Neural cell (in vitro differentiated cells): ENCODE measurements at regions not wholly inside any gene's neighbourhood (a gene's known extent, or its start where the extent isn't known, plus 50 kb on each side); places are given as distances from the start of the nearest gene placed in this dataset.

Experiments used
- H2AFZ ChIP-seq: fragments of 200-600, 300-800 bp; sonication (generic), shearing (Covaris generic); 2 replicates; pipeline ENCODE4 v1.6.0; 2014; ENCODE audit warnings: low read depth, mild to moderate bottlenecking, antibody characterized with exemption, low read length, moderate library complexity
- H3F3A ChIP-seq: fragments of 200-600 bp; shearing (Covaris generic); 2 replicates; pipeline ENCODE4 v1.6.1; 2016; ENCODE audit warnings: mild to moderate bottlenecking, moderate library complexity, mixed read lengths, antibody characterized with exemption, low read length; ENCODE audit not compliant: insufficient read depth, poor library complexity, severe bottlenecking
- H3K27ac ChIP-seq: fragments of 200-600, 300-800 bp; sonication (generic), shearing (Covaris generic); 2 replicates; pipeline ENCODE4 v1.5.1; 2014; ENCODE audit warnings: mild to moderate bottlenecking, low read length, moderate library complexity
- H3K27me3 ChIP-seq: fragments of 300-800, 200-600 bp; sonication (generic), shearing (Covaris generic); 2 replicates; pipeline ENCODE4 v1.6.0; 2014; ENCODE audit warnings: mild to moderate bottlenecking, low read depth, low read length, moderate library complexity; ENCODE audit not compliant: insufficient read depth
- H3K36me3 ChIP-seq: fragments of 300-800, 200-600 bp; sonication (generic), shearing (Covaris generic); 2 replicates; pipeline ENCODE4 v1.5.1; 2014; ENCODE audit warnings: mild to moderate bottlenecking, antibody characterized with exemption, low read length, moderate library complexity; ENCODE audit not compliant: insufficient read depth
- H3K4me2 ChIP-seq: fragments of 300-800, 200-600 bp; sonication (generic), shearing (Covaris generic); 2 replicates; pipeline ENCODE4 v1.6.0; 2014; ENCODE audit warnings: mild to moderate bottlenecking, low read length
- H3K4me3 ChIP-seq: fragments of 300-800, 200-600 bp; sonication (generic), shearing (Covaris generic); 2 replicates; pipeline ENCODE4 v1.5.1; 2014; ENCODE audit warnings: mild to moderate bottlenecking, low read length, moderate library complexity
- H3K79me2 ChIP-seq: fragments of 200-600 bp; shearing (Covaris generic); replicated peaks from 2 replicates; pipeline ENCODE4 v1.6.0; 2014; ENCODE audit warnings: mild to moderate bottlenecking, low read length, moderate library complexity; ENCODE audit not compliant: insufficient read depth
- H3K9ac ChIP-seq: fragments of 300-800, 200-600 bp; sonication (generic), shearing (Covaris generic); 2 replicates; pipeline ENCODE4 v1.6.1; 2016; ENCODE audit warnings: mild to moderate bottlenecking, low read length, mixed read lengths
- H3K9me2 ChIP-seq: fragments of 200-600 bp; shearing (Covaris generic); 2 replicates; pipeline ENCODE4 v1.6.1; 2016; ENCODE audit warnings: mild to moderate bottlenecking, low read length, mixed read lengths; ENCODE audit not compliant: insufficient read depth
- H3K9me3 ChIP-seq: fragments of 200-600, 300-800 bp; sonication (generic), shearing (Covaris generic); 2 replicates; pipeline ENCODE4 v1.6.1; 2016; ENCODE audit warnings: mild to moderate bottlenecking, mixed run types, low read length, moderate library complexity, mixed read lengths
- H4K20me1 ChIP-seq: fragments of 200-600 bp; shearing (Covaris generic); 2 replicates; pipeline ENCODE4 v1.6.1; 2016; ENCODE audit warnings: mild to moderate bottlenecking, mixed run types; ENCODE audit not compliant: insufficient read depth
- EP300 ChIP-seq: fragments of 450-650 bp; conservative IDR thresholded peaks from 2 replicates; pipeline ENCODE4 v1.6.1; 2014; ENCODE audit warnings: antibody characterized with exemption, mild to moderate bottlenecking, moderate library complexity; ENCODE audit not compliant: poor library complexity, severe bottlenecking
- EZH2 ChIP-seq: fragments of 200-600, 300-800 bp; shearing (Covaris generic), sonication (generic); IDR thresholded peaks from 2 replicates; pipeline ENCODE4 v1.6.1; 2014; ENCODE audit warnings: antibody characterized with exemption, low read length, borderline replicate concordance, mild to moderate bottlenecking; ENCODE audit not compliant: insufficient read depth, poor library complexity, severe bottlenecking
- MXI1 ChIP-seq: fragments of 450-650 bp; conservative IDR thresholded peaks from 2 replicates; pipeline ENCODE4 v1.6.1; 2014; ENCODE audit warnings: antibody characterized with exemption, mild to moderate bottlenecking; ENCODE audit not compliant: poor library complexity, severe bottlenecking
- POLR2AphosphoS5 ChIP-seq: IDR thresholded peaks from 2 replicates; pipeline ENCODE4 v1.6.1; 2012
- RAD21 ChIP-seq: fragments of 450-650 bp; conservative IDR thresholded peaks from 2 replicates; pipeline ENCODE4 v1.6.1; 2014; ENCODE audit warnings: antibody characterized with exemption, mild to moderate bottlenecking, moderate library complexity
- REST ChIP-seq: IDR thresholded peaks from 2 replicates; pipeline ENCODE4 v1.6.1; 2012; ENCODE audit warnings: borderline replicate concordance
- SMC3 ChIP-seq: fragments of 450-650 bp; conservative IDR thresholded peaks from 2 replicates; pipeline ENCODE4 v1.6.1; 2014; ENCODE audit warnings: antibody characterized with exemption, mild to moderate bottlenecking, moderate library complexity; ENCODE audit not compliant: poor library complexity
- TAF1 ChIP-seq: IDR thresholded peaks from 2 replicates; pipeline ENCODE4 v1.6.1; 2012; ENCODE audit warnings: low read depth
- TF ChIP-seq, protein P1 (sequence below): fragments of 450-650 bp; IDR thresholded peaks from 2 replicates; pipeline ENCODE4 v1.5.1; 2014; ENCODE audit warnings: antibody characterized with exemption, mild to moderate bottlenecking, moderate library complexity; ENCODE audit not compliant: poor library complexity, severe bottlenecking

DNA sequence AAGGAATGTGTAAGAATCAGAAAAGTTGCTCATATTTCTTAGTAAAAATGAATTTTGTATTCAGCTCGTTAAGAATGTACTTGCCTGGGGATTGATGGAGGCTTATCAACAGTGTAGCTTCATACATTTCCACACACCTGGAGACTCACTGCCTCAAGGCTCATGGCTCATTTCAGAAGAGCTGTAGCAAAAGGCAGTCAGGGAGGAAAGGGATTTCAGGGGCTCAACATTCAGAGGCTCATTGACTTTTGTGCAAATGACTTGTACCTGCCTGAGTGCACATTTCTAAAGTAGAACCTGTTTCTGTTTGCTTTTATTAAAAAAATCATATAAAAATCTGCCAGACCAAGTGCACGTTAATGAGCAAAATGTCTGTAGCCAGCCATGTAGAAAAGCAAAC lies 304.4 kb downstream of the KCNS3 start:
- H3K27me3 ChIP-seq: no peaks in the 10 kb centered on the region
- TF ChIP-seq SMC3 (no peak), REST (no peak), MXI1 (no peak), EP300 (no peak), POLR2AphosphoS5 (no peak), TAF1 (no peak), RAD21 (no peak), EZH2 (no peak)
- TF ChIP-seq, protein P1, sequence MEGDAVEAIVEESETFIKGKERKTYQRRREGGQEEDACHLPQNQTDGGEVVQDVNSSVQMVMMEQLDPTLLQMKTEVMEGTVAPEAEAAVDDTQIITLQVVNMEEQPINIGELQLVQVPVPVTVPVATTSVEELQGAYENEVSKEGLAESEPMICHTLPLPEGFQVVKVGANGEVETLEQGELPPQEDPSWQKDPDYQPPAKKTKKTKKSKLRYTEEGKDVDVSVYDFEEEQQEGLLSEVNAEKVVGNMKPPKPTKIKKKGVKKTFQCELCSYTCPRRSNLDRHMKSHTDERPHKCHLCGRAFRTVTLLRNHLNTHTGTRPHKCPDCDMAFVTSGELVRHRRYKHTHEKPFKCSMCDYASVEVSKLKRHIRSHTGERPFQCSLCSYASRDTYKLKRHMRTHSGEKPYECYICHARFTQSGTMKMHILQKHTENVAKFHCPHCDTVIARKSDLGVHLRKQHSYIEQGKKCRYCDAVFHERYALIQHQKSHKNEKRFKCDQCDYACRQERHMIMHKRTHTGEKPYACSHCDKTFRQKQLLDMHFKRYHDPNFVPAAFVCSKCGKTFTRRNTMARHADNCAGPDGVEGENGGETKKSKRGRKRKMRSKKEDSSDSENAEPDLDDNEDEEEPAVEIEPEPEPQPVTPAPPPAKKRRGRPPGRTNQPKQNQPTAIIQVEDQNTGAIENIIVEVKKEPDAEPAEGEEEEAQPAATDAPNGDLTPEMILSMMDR: no peak
- no peaks in the 10 kb centered on the region for H4K20me1 ChIP-seq
- H3K9me3 ChIP-seq: no peaks in the 10 kb centered on the region
- H3K36me3 ChIP-seq: no peaks in the 10 kb centered on the region
- no peak overlapping the region for H2AFZ ChIP-seq
- H3K79me2 ChIP-seq: no peaks in the 10 kb centered on the region
- H3F3A ChIP-seq: no peaks in the 10 kb centered on the region
- no peak overlapping the region for H3K27ac ChIP-seq
- no peaks in the 10 kb centered on the region for H3K9me2 ChIP-seq
- H3K9ac ChIP-seq: no peak overlapping the region
- H3K4me2 ChIP-seq: no peak overlapping the region
- no peak overlapping the region for H3K4me3 ChIP-seq

DNA sequence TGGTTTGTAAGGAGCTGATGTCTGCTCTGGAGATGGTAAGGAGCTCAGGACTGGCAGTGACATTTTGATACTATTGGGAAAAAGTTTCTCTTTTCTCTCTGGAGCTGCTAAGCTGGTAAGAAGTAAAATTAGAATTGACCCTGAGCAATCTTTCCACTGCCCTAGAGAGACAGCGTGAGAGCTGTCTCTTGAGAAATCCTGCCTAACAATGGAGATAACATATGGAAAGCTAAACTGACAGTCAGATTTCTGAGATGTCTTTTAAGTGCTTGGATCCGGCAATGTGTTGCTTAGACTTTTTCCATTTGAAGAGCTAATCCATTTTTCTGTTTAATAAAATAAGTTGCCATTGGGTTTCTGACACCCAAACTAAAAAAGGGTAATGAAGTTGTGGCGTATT lies 302.4 kb downstream of the KCNS3 start:
- no peak overlapping the region for H2AFZ ChIP-seq
- no peak overlapping the region for H3K27ac ChIP-seq
- no peak overlapping the region for H3K4me3 ChIP-seq
- H3K9me3 ChIP-seq: no peaks in the 10 kb centered on the region
- TF ChIP-seq TAF1: no peak
- TF ChIP-seq SMC3: no peak
- no peak for TF ChIP-seq MXI1
- TF ChIP-seq POLR2AphosphoS5: no peak
- TF ChIP-seq, protein P1: no peak
- TF ChIP-seq EZH2: no peak
- no peak for TF ChIP-seq EP300
- no peak for TF ChIP-seq RAD21
- no peak for TF ChIP-seq REST
- H3K27me3 ChIP-seq: no peaks in the 10 kb centered on the region
- no peaks in the 10 kb centered on the region for H4K20me1 ChIP-seq
- no peak overlapping the region for H3K4me2 ChIP-seq
- H3F3A ChIP-seq: no peaks in the 10 kb centered on the region
- no peaks in the 10 kb centered on the region for H3K9me2 ChIP-seq
- H3K36me3 ChIP-seq: no peaks in the 10 kb centered on the region
- no peak overlapping the region for H3K9ac ChIP-seq
- no peaks in the 10 kb centered on the region for H3K79me2 ChIP-seq
